Caco-2 (cell line): ENCODE measurements at regions not wholly inside any gene's neighbourhood (a gene's known extent, or its start where the extent isn't known, plus 50 kb on each side); places are given as distances from the start of the nearest gene placed in this dataset.
"Not testable (repeated sequence)": the region's sequence is repeated elsewhere in the genome, so short reads cannot be mapped to it uniquely, and the experiment has no call there.

ENCODE experiments used
- BruUV-seq: library from RNA; stranded (reverse); fragments of 400-500 nt; replicated peaks from 2 replicates; lab custom pipeline; 2021; lab: Mats Ljungman, UMichigan
- CTCF ChIA-PET: fragments of 300-600 bp; sonication (Branson Sonifier 250); formaldehyde crosslinking; loops from one replicate; lab custom pipeline; 2022; ENCODE audit warnings: antibody characterized with exemption; lab: Charles Lee
- POLR2A ChIA-PET: fragments of 300-600 bp; sonication (Branson Sonifier 250); formaldehyde crosslinking; loops from one replicate; lab custom pipeline; 2022; ENCODE audit warnings: antibody characterized with exemption; lab: Charles Lee
- DNase-seq, 2 experiments: peaks; one replicate each; pipeline versions ENCODE4 v3.0.0 to v3.0.0-alpha.2; 2020 to 2022
- H3K27me3 ChIP-seq: replicated peaks from 2 replicates; pipeline ENCODE4 v1.6.0; 2011; ENCODE audit warnings: low read length; ENCODE audit not compliant: control insufficient read depth, insufficient read depth
- H3K36me3 ChIP-seq: 2 replicates; pipeline ENCODE4 v1.5.1; 2011; ENCODE audit warnings: low read length; ENCODE audit not compliant: control insufficient read depth, insufficient read depth
- H3K4me1 ChIP-seq: fragments of 250-450 bp; sonication (Bioruptor Pico); 2 replicates; pipeline ENCODE4 v1.5.1; 2020; ENCODE audit warnings: mild to moderate bottlenecking
- H3K4me3 ChIP-seq: 2 replicates; pipeline ENCODE4 v1.5.1; 2011; ENCODE audit warnings: low read depth, mild to moderate bottlenecking, control low read depth, low read length
- H3K9me3 ChIP-seq: fragments of 250-450 bp; sonication (Bioruptor Pico); 2 replicates; pipeline ENCODE4 v1.5.1; 2020; ENCODE audit warnings: mild to moderate bottlenecking, moderate library complexity
- H3K27ac Mint-ChIP-seq: one replicate; pipeline ENCODE4 v1.8.0; 2022; ENCODE audit warnings: mixed read lengths; ENCODE audit not compliant: unreplicated experiment
- H3K27me3 Mint-ChIP-seq: one replicate; pipeline ENCODE4 v1.8.0; 2022; ENCODE audit warnings: mixed read lengths; ENCODE audit not compliant: insufficient read depth, unreplicated experiment
- H3K36me3 Mint-ChIP-seq: one replicate; pipeline ENCODE4 v1.8.0; 2022; ENCODE audit warnings: mild to moderate bottlenecking, mixed read lengths; ENCODE audit not compliant: insufficient read depth, unreplicated experiment
- H3K4me1 Mint-ChIP-seq: one replicate; pipeline ENCODE4 v1.8.0; 2022; ENCODE audit warnings: low read depth, mixed read lengths; ENCODE audit not compliant: unreplicated experiment
- H3K4me3 Mint-ChIP-seq: one replicate; pipeline ENCODE4 v1.8.0; 2022; ENCODE audit warnings: mild to moderate bottlenecking, moderate library complexity, mixed read lengths; ENCODE audit not compliant: unreplicated experiment
- H3K9me3 Mint-ChIP-seq: one replicate; pipeline ENCODE4 v1.8.0; 2022; ENCODE audit warnings: mixed read lengths; ENCODE audit not compliant: unreplicated experiment
- intact Hi-C: fragments of 100-400 bp; cut with micrococcal nuclease; formaldehyde crosslinking; loops from one replicate; pipeline ENCODE4 v1.10.0; 2022; ENCODE audit not compliant: unreplicated experiment
- TF ChIP-seq, protein P1 (sequence below), 2 experiments: fragments of 200-600 bp in 1 of 2; IDR thresholded peaks; 1 replicate in 1 of 2; 2 replicates in 1 of 2; pipeline versions ENCODE4 v1.5.1 to v1.8.0; 2011 to 2022; ENCODE audit warnings: antibody characterized with exemption in 1 of 2, control low read depth in 1 of 2, inconsistent platforms in 1 of 2, low read depth in 1 of 2, low read length in 1 of 2, mild to moderate bottlenecking in 1 of 2, moderate library complexity in 1 of 2; ENCODE audit not compliant: insufficient read depth in 1 of 2, severe bottlenecking in 1 of 2, unreplicated experiment in 1 of 2

DNA sequence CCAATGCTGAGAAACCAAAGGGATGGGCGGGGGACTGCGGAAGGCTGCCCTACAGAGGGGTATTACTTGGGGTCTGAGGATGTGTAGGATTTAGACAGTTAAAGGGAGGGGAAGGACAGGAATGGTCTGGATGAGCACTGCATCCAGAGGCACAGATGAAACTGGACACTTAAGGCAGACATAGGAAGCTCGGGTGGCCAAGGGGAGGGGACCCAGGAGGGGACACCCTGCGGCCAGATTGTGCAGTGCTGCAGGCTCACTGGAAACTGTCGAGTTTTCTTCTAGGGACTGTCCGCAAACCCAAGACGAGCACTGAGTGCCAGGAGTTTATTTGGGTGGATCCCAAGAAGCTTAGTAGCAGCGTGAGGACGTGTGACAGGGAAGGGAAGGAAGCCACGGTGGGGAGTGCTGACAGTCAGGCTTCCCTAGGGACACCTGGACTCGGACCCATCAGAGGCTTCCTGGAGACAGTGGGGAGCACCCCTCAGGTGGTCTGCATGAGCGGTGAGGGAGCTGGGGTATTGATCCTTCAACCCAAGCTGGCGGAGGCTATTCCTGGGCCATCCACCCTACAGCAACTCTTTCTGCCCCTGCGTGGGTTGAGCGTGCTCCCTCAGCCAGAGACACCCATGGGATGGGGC is 278.7 kb downstream of the FOXL1 start:
- peaks cover 6% of the 10 kb centered on the region; the same call in 1 of the 2 replicates for H3K9me3 ChIP-seq
- Mint-ChIP-seq H3K36me3 (no peaks in the 10 kb centered on the region), H3K27me3 (no peaks in the 10 kb centered on the region), H3K4me1 (no peaks in the 10 kb centered on the region), H3K9me3 (no peaks in the 10 kb centered on the region), H3K27ac (no peak overlapping the region), H3K4me3 (no peak overlapping the region)
- no peak for DNase-seq
- H3K36me3 ChIP-seq = no peaks in the 10 kb centered on the region
- TF ChIP-seq, protein P1, sequence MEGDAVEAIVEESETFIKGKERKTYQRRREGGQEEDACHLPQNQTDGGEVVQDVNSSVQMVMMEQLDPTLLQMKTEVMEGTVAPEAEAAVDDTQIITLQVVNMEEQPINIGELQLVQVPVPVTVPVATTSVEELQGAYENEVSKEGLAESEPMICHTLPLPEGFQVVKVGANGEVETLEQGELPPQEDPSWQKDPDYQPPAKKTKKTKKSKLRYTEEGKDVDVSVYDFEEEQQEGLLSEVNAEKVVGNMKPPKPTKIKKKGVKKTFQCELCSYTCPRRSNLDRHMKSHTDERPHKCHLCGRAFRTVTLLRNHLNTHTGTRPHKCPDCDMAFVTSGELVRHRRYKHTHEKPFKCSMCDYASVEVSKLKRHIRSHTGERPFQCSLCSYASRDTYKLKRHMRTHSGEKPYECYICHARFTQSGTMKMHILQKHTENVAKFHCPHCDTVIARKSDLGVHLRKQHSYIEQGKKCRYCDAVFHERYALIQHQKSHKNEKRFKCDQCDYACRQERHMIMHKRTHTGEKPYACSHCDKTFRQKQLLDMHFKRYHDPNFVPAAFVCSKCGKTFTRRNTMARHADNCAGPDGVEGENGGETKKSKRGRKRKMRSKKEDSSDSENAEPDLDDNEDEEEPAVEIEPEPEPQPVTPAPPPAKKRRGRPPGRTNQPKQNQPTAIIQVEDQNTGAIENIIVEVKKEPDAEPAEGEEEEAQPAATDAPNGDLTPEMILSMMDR (IDR thresholded peaks at IDR 0.05; ENCODE audit: insufficient read depth in 1 of 2, low read depth in 1 of 2, low read length in 1 of 2, severe bottlenecking in 1 of 2, unreplicated experiment in 1 of 2) = no peak
- H3K4me1 ChIP-seq = 0 out of 2 replicates have a peak, but pooled peaks cover 7% of the 10 kb centered on the region
- intact Hi-C loops = no loop called here
- no peak overlapping the region for H3K4me3 ChIP-seq
- BruUV-seq = no TSS peak
- ChIA-PET CTCF (no interaction called here), POLR2A (no interaction called here)
- H3K27me3 ChIP-seq = no peaks in the 10 kb centered on the region

DNA sequence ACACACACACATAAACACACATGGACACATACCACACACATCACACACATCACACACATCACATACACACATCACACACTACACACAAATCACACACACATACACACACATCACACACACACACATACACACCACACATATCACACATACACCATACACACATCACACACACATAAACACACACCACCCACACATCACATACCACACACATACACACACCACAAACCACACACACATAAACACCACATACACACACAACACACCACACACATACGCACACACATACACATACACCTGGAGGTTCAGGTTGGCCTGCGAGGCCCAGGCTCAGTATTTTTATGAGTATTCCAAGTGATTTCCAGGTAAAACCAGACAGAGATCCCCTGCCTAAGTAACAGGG is 279.5 kb downstream of the FOXL1 start:
- no peaks in the 10 kb centered on the region for H3K4me1 Mint-ChIP-seq
- no TSS peak for BruUV-seq
- Histone ChIP-seq H3K4me1 (0 out of 2 replicates have a peak, but pooled peaks cover 7% of the 10 kb centered on the region), H3K9me3 (peaks cover 6% of the 10 kb centered on the region), H3K36me3 (no peaks in the 10 kb centered on the region), H3K4me3 (no peak overlapping the region), H3K27me3 (no peaks in the 10 kb centered on the region)
- no peak overlapping the region for H3K4me3 Mint-ChIP-seq
- no peaks in the 10 kb centered on the region for H3K36me3 Mint-ChIP-seq
- H3K27me3 Mint-ChIP-seq = no peaks in the 10 kb centered on the region
- no peaks in the 10 kb centered on the region for H3K9me3 Mint-ChIP-seq
- intact Hi-C loops = no loop called here
- DNase-seq = no peak
- TF ChIP-seq, protein P1 (IDR thresholded peaks at IDR 0.05; ENCODE audit: insufficient read depth in 1 of 2, low read depth in 1 of 2, low read length in 1 of 2, severe bottlenecking in 1 of 2, unreplicated experiment in 1 of 2) = no peak
- POLR2A ChIA-PET = no interaction called here
- H3K27ac Mint-ChIP-seq = no peak overlapping the region
- CTCF ChIA-PET = no interaction called here

DNA sequence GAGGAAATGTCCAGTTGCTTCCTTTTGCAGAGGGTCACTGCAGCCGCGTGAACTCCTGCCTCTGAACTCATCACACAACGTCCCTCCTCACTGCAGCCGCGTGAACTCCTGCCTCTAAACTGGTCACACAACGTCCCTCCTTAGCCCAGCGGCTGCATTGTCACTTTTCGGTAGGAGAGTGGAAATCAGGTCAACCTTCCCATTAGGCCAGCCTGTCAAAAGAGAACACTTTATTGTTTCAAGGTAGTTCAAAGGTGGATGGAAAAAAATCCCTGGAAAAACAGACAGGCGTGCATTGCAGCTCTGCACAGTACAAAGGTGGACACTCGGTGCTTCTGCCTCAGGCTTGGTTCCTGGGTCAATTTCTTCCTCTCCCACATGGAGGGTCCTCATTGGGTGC is 280.2 kb downstream of the FOXL1 start:
- Mint-ChIP-seq H3K9me3 (no peaks in the 10 kb centered on the region), H3K4me3 (no peak overlapping the region), H3K27ac (no peak overlapping the region), H3K36me3 (no peaks in the 10 kb centered on the region), H3K27me3 (peaks cover 2% of the 10 kb centered on the region), H3K4me1 (no peaks in the 10 kb centered on the region)
- BruUV-seq = no TSS peak
- CTCF ChIA-PET = no interaction called here
- Histone ChIP-seq H3K4me1 (0 out of 2 replicates have a peak, but pooled peaks cover 7% of the 10 kb centered on the region), H3K27me3 (no peaks in the 10 kb centered on the region), H3K9me3 (peaks cover 6% of the 10 kb centered on the region), H3K36me3 (no peaks in the 10 kb centered on the region), H3K4me3 (no peak overlapping the region)
- TF ChIP-seq, protein P1 (IDR thresholded peaks at IDR 0.05; ENCODE audit: insufficient read depth in 1 of 2, low read depth in 1 of 2, low read length in 1 of 2, severe bottlenecking in 1 of 2, unreplicated experiment in 1 of 2) = no peak
- POLR2A ChIA-PET = no interaction called here
- intact Hi-C loops = no loop called here
- DNase-seq = no peak

DNA sequence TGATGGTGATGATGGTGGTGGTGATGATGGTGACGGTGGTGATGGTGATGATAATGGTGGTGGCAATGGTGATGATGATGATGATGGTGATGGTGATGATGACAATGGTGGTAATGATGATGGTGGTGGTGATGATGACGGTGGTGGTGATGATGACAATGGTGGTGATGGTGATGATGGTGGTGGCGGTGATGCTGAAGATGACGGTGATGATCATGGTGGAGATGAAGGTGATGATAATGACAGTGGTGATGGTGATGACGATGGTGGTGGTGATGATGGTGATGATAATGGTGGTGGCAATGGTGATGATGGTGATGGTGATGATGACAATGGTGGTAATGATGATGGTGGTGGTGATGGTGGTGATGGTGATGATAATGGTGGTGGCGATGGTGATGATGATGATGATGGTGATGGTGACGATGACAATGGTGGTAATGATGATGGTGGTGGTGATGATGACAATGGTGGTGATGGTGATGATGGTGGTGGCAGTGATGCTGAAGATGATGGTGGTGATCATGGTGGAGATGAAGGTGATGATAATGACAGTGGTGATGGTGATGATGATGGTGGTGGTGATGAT is 283.0 kb downstream of the FOXL1 start:
- BruUV-seq, H3K4me3 Mint-ChIP-seq, H3K27ac Mint-ChIP-seq, H3K9me3 Mint-ChIP-seq, POLR2A ChIA-PET, H3K27me3 ChIP-seq, H3K9me3 ChIP-seq, H3K27me3 Mint-ChIP-seq, intact Hi-C loops, H3K36me3 ChIP-seq, H3K4me1 Mint-ChIP-seq, DNase-seq, CTCF ChIA-PET, H3K36me3 Mint-ChIP-seq, H3K4me3 ChIP-seq, H3K4me1 ChIP-seq: not testable (repeated sequence)
